LNCaP clone FGC (cell line): ENCODE measurements at regions not wholly inside any gene's neighbourhood (a gene's known extent, or its start where the extent isn't known, plus 50 kb on each side); places are given as distances from the start of the nearest gene placed in this dataset.

Experiments
- DNase-seq: peaks from one replicate; pipeline ENCODE4 v3.0.0-alpha.2; 2011; ENCODE audit warnings: low read depth
- H3K4me3 ChIP-seq: 2 replicates; pipeline ENCODE4 v1.5.1; 2011; ENCODE audit warnings: mild to moderate bottlenecking, low read depth, low read length, control low read depth
- CTCF ChIP-seq: IDR thresholded peaks from 2 replicates; pipeline ENCODE4 v1.5.1; 2012; ENCODE audit warnings: mild to moderate bottlenecking; ENCODE audit not compliant: control insufficient read depth, insufficient read depth; ENCODE audit errors: extremely low read depth

- H3K4me3 ChIP-seq, result no peak overlapping the region
- no peak for TF ChIP-seq CTCF
- DNase-seq, result no peak
These were observed 1355.6 kb downstream of the FAM133A start for GRCh38 chrX:95029571-95029970.

- no peak for DNase-seq
- TF ChIP-seq CTCF, result no peak
- no peak overlapping the region for H3K4me3 ChIP-seq
These were observed 1366.1 kb downstream of the FAM133A start for GRCh38 chrX:95040104-95040503.

- DNase-seq, result no peak
- H3K4me3 ChIP-seq, result no peak overlapping the region
- no peak for TF ChIP-seq CTCF
These were observed 1370.3 kb downstream of the FAM133A start for GRCh38 chrX:95044331-95044730.

- TF ChIP-seq CTCF, result no peak
- DNase-seq, result no peak
- H3K4me3 ChIP-seq, result no peak overlapping the region
These were observed 1382.0 kb downstream of the FAM133A start for GRCh38 chrX:95055991-95056390.

GRCh38 chrX:95056901-95057300, 1382.9 kb downstream of the FAM133A start:
- no peak for TF ChIP-seq CTCF
- no peak for DNase-seq
- H3K4me3 ChIP-seq, result no peak overlapping the region

- no peak overlapping the region for H3K4me3 ChIP-seq
- DNase-seq, result no peak
- TF ChIP-seq CTCF, result no peak
These were observed 1383.3 kb downstream of the FAM133A start for GRCh38 chrX:95057341-95057740.

- TF ChIP-seq CTCF, result no peak
- no peak overlapping the region for H3K4me3 ChIP-seq
- DNase-seq, result no peak
These were observed 1384.8 kb downstream of the FAM133A start for GRCh38 chrX:95058815-95059214.
